GM18858 (cell line): ENCODE measurements at regions not wholly inside any gene's neighbourhood (a gene's known extent, or its start where the extent isn't known, plus 50 kb on each side); places are given as distances from the start of the nearest gene placed in this dataset.

Source experiments
- ATAC-seq: cut with Tn5 transposase; IDR thresholded peaks from one replicate; pipeline ENCODE4 v1.9.1; 2021; ENCODE audit not compliant: unreplicated experiment

- no peak for ATAC-seq
Observed at GRCh38 chr2:67036444-67036843, 360.7 kb upstream of the ETAA1 start.

- no peak for ATAC-seq
Observed at GRCh38 chr2:67037655-67038054, 359.5 kb upstream of the ETAA1 start.

- ATAC-seq: no peak
Observed at GRCh38 chr2:67038195-67038594, 358.9 kb upstream of the ETAA1 start.

GRCh38 chr2:67039058-67039457 is 358.1 kb upstream of the ETAA1 start:
- no peak for ATAC-seq

- ATAC-seq: no peak
Observed at GRCh38 chr2:67039517-67040103, 357.5 kb upstream of the ETAA1 start.

GRCh38 chr2:67041051-67041450 is 356.1 kb upstream of the ETAA1 start:
- ATAC-seq: no peak

- ATAC-seq: no peak
Observed at GRCh38 chr2:67043781-67044478, 353.2 kb upstream of the ETAA1 start.

GRCh38 chr2:67046591-67046990 is 350.5 kb upstream of the ETAA1 start:
- ATAC-seq: no peak

- no peak for ATAC-seq
Observed at GRCh38 chr2:67048314-67048713, 348.8 kb upstream of the ETAA1 start.

GRCh38 chr2:67050622-67051021 is 346.5 kb upstream of the ETAA1 start:
- no peak for ATAC-seq

- ATAC-seq: no peak
Observed at GRCh38 chr2:67054728-67055127, 342.4 kb upstream of the ETAA1 start.

- no peak for ATAC-seq
Observed at GRCh38 chr2:67055387-67056304, 341.5 kb upstream of the ETAA1 start.

- ATAC-seq: no peak
Observed at GRCh38 chr2:67057123-67057522, 340.0 kb upstream of the ETAA1 start.

- no peak for ATAC-seq
Observed at GRCh38 chr2:67057901-67058703, 339.0 kb upstream of the ETAA1 start.

- ATAC-seq: no peak
Observed at GRCh38 chr2:67065046-67065445, 332.1 kb upstream of the ETAA1 start.

- ATAC-seq: no peak
Observed at GRCh38 chr2:67066782-67067181, 330.4 kb upstream of the ETAA1 start.

- ATAC-seq: no peak
Observed at GRCh38 chr2:67067656-67068055, 329.5 kb upstream of the ETAA1 start.

GRCh38 chr2:67070826-67071225 is 326.3 kb upstream of the ETAA1 start:
- no peak for ATAC-seq

- no peak for ATAC-seq
Observed at GRCh38 chr2:67075056-67075455, 322.1 kb upstream of the ETAA1 start.

- no peak for ATAC-seq
Observed at GRCh38 chr2:67075530-67076238, 321.4 kb upstream of the ETAA1 start.
